ENCODE measurements at regions not wholly inside any gene's neighbourhood (a gene's known extent, or its start where the extent isn't known, plus 50 kb on each side); places are given as distances from the start of the nearest gene placed in this dataset.
A peak's percentile ranks its signal among the peaks of the same experiment; 100 is the strongest.
"Not testable (repeated sequence)": the region's sequence is repeated elsewhere in the genome, so short reads cannot be mapped to it uniquely, and the experiment has no call there.

GRCh38 chr7:67361150-67361549 lies 364.5 kb downstream of the TYW1 start:
- no peak for DNase-seq

GRCh38 chr7:67364441-67365017 lies 367.9 kb downstream of the TYW1 start:
- DNase-seq = no peak

- peak in 1 of 2 experiments; percentile 31 for DNase-seq
Measured at GRCh38 chr7:67371429-67372305, 375.0 kb downstream of the TYW1 start.

- DNase-seq = not testable (repeated sequence)
Measured at GRCh38 chr7:67373389-67373788, 376.8 kb downstream of the TYW1 start.

GRCh38 chr7:67375427-67375826 lies 378.8 kb downstream of the TYW1 start:
- DNase-seq = no peak

- DNase-seq = no peak
Measured at GRCh38 chr7:67377939-67378862, 381.6 kb downstream of the TYW1 start.

GRCh38 chr7:67380326-67380725 lies 383.7 kb downstream of the TYW1 start:
- DNase-seq = no peak

GRCh38 chr7:67380858-67381257 lies 384.2 kb downstream of the TYW1 start:
- no peak for DNase-seq

GRCh38 chr7:67387851-67388250 lies 391.2 kb downstream of the TYW1 start:
- no peak for DNase-seq

GRCh38 chr7:67391168-67391567 lies 394.5 kb downstream of the TYW1 start:
- DNase-seq = no peak

- DNase-seq = no peak
Measured at GRCh38 chr7:67392596-67393438, 396.2 kb downstream of the TYW1 start.

GRCh38 chr7:67393903-67394302 lies 397.3 kb downstream of the TYW1 start:
- no peak for DNase-seq

- DNase-seq = no peak
Measured at GRCh38 chr7:67398916-67399315, 402.3 kb downstream of the TYW1 start.

- no peak for DNase-seq
Measured at GRCh38 chr7:67401492-67401891, 404.9 kb downstream of the TYW1 start.

GRCh38 chr7:67402280-67402679 lies 405.6 kb downstream of the TYW1 start:
- DNase-seq = no peak

GRCh38 chr7:67406976-67407375 lies 410.3 kb downstream of the TYW1 start:
- no peak for DNase-seq

GRCh38 chr7:67407392-67408071 lies 410.9 kb downstream of the TYW1 start:
- no peak for DNase-seq

GRCh38 chr7:67408109-67408508 lies 411.5 kb downstream of the TYW1 start:
- no peak for DNase-seq

- DNase-seq = no peak
Measured at GRCh38 chr7:67413670-67414069, 417.0 kb downstream of the TYW1 start.

- no peak for DNase-seq
Measured at GRCh38 chr7:67414858-67415257, 418.2 kb downstream of the TYW1 start.

GRCh38 chr7:67422601-67423000 lies 426.0 kb downstream of the TYW1 start:
- no peak for DNase-seq

- DNase-seq = no peak
Measured at GRCh38 chr7:67423065-67423464, 426.4 kb downstream of the TYW1 start.
